ENCODE measurements at regions not wholly inside any gene's neighbourhood (a gene's known extent, or its start where the extent isn't known, plus 50 kb on each side); places are given as distances from the start of the nearest gene placed in this dataset.

DNA sequence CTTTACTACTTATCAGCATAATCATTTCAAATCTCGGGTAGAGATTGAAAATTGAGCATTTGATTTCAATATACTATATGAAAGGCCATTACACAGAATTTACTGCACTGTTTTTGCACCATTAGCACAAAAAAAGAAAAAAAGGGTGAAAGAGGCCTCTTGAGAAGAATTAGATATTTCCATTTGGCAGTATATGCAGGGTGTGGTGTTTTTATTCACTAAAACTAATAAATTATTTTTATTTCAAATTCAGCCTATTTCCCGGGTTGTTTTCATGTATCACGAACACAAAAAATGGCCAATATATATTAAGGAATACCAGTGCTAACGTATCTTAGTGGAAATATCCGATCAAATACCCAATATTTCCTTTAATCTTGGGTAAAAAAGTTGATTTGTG, 110.5 kb upstream of the TBL1XR1 start:
- TF ChIP-seq POLR2AphosphoS5 (IDR thresholded peaks at IDR 0.05; ENCODE audit: low read depth, low read length) = no peak
- TF ChIP-seq TAF1 (IDR thresholded peaks at IDR 0.05; ENCODE audit: borderline replicate concordance, insufficient read depth, low read length) = no peak
- TF ChIP-seq, protein P1, sequence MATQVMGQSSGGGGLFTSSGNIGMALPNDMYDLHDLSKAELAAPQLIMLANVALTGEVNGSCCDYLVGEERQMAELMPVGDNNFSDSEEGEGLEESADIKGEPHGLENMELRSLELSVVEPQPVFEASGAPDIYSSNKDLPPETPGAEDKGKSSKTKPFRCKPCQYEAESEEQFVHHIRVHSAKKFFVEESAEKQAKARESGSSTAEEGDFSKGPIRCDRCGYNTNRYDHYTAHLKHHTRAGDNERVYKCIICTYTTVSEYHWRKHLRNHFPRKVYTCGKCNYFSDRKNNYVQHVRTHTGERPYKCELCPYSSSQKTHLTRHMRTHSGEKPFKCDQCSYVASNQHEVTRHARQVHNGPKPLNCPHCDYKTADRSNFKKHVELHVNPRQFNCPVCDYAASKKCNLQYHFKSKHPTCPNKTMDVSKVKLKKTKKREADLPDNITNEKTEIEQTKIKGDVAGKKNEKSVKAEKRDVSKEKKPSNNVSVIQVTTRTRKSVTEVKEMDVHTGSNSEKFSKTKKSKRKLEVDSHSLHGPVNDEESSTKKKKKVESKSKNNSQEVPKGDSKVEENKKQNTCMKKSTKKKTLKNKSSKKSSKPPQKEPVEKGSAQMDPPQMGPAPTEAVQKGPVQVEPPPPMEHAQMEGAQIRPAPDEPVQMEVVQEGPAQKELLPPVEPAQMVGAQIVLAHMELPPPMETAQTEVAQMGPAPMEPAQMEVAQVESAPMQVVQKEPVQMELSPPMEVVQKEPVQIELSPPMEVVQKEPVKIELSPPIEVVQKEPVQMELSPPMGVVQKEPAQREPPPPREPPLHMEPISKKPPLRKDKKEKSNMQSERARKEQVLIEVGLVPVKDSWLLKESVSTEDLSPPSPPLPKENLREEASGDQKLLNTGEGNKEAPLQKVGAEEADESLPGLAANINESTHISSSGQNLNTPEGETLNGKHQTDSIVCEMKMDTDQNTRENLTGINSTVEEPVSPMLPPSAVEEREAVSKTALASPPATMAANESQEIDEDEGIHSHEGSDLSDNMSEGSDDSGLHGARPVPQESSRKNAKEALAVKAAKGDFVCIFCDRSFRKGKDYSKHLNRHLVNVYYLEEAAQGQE (IDR thresholded peaks at IDR 0.05; ENCODE audit: insufficient read depth in 1 of 2, low read depth in 2 of 2, low read length in 2 of 2) = no peak
